ENCODE measurements at regions not wholly inside any gene's neighbourhood (a gene's known extent, or its start where the extent isn't known, plus 50 kb on each side); places are given as distances from the start of the nearest gene placed in this dataset.
A peak's percentile ranks its signal among the peaks of the same experiment; 100 is the strongest.

GRCh38 chr12:46934374-46935111 lies 108.7 kb upstream of the SLC38A4 start:
- DNase-seq (no peak), ATAC-seq (no peak)
- ChIA-PET POLR2A (no interaction called here), CTCF (interaction anchor here (0.7 to 2.2 kb wide), 3 partner anchors 87 to 809 kb away, joined by 3 to 5 read pairs (median 3); no protein-coding TSS in a partner anchor)
- no peaks in the 10 kb centered on the region for H3K9me3 Mint-ChIP-seq (ENCODE audit: low read depth)
- intact Hi-C loops (cut with DNase I, micrococcal nuclease) = loop anchor here (5.0 to 10.0 kb wide), 5 partner anchors 257 to 802 kb away; no protein-coding TSS in a partner anchor
- H3K4me1 Mint-ChIP-seq = no peaks in the 10 kb centered on the region
- H3K36me3 Mint-ChIP-seq (ENCODE audit: low read depth) = no peaks in the 10 kb centered on the region
- H3K4me3 Mint-ChIP-seq = no peak overlapping the region
- peaks cover 18% of the 10 kb centered on the region for H3K27me3 Mint-ChIP-seq
- no peak overlapping the region for H3K27ac Mint-ChIP-seq

- H3K36me3 Mint-ChIP-seq (ENCODE audit: low read depth) = no peaks in the 10 kb centered on the region
- peaks cover 18% of the 10 kb centered on the region for H3K27me3 Mint-ChIP-seq
- DNase-seq (no peak), ATAC-seq (no peak)
- H3K27ac Mint-ChIP-seq = no peak overlapping the region
- ChIA-PET CTCF (interaction anchor here (0.6 to 2.2 kb wide), 3 partner anchors 86 to 810 kb away, joined by 3 to 5 read pairs (median 4); no protein-coding TSS in a partner anchor), POLR2A (no interaction called here)
- H3K4me1 Mint-ChIP-seq = no peaks in the 10 kb centered on the region
- intact Hi-C loops (cut with DNase I, micrococcal nuclease) = loop anchor here (5.0 to 10.0 kb wide), 3 partner anchors 591 to 803 kb away; no protein-coding TSS in a partner anchor
- H3K4me3 Mint-ChIP-seq = no peak overlapping the region
- no peaks in the 10 kb centered on the region for H3K9me3 Mint-ChIP-seq (ENCODE audit: low read depth)
Measured at GRCh38 chr12:46935271-46935847, 109.6 kb upstream of the SLC38A4 start.

DNA sequence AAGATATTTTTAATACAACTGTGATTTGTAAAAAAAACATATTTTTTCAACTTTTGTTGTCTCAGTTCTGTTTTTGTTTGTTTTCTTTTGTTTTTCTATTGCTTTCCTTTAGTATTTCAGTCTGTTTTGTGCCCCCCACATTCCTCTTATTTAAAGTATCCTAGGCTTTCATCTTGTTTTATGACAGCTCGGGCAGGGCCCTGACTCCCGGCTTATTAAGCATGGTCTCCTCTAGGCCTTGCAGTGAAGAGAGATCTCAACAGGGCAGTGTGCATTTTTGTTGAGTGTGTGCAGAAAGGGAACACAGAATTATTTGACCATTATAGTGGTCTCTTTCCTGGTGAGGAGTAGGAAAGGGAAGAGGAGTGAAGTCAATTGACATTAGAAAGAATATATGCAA lies 110.2 kb upstream of the SLC38A4 start:
- ChIA-PET POLR2A (no interaction called here), CTCF (interaction anchor here (0.6 to 0.7 kb wide), 2 partner anchors 216 to 312 kb away, joined by 3 to 4 read pairs; no protein-coding TSS in a partner anchor)
- DNase-seq = no peak
- no peaks in the 10 kb centered on the region for H3K36me3 Mint-ChIP-seq (ENCODE audit: low read depth)
- H3K27ac Mint-ChIP-seq = no peak overlapping the region
- no peaks in the 10 kb centered on the region for H3K9me3 Mint-ChIP-seq (ENCODE audit: low read depth)
- no peak overlapping the region for H3K4me3 Mint-ChIP-seq
- H3K27me3 Mint-ChIP-seq = peaks cover 18% of the 10 kb centered on the region
- no peak for ATAC-seq
- intact Hi-C loops (cut with DNase I, micrococcal nuclease) = loop anchor here (5.0 to 10.0 kb wide), 3 partner anchors 591 to 804 kb away; no protein-coding TSS in a partner anchor
- H3K4me1 Mint-ChIP-seq = no peaks in the 10 kb centered on the region

DNA sequence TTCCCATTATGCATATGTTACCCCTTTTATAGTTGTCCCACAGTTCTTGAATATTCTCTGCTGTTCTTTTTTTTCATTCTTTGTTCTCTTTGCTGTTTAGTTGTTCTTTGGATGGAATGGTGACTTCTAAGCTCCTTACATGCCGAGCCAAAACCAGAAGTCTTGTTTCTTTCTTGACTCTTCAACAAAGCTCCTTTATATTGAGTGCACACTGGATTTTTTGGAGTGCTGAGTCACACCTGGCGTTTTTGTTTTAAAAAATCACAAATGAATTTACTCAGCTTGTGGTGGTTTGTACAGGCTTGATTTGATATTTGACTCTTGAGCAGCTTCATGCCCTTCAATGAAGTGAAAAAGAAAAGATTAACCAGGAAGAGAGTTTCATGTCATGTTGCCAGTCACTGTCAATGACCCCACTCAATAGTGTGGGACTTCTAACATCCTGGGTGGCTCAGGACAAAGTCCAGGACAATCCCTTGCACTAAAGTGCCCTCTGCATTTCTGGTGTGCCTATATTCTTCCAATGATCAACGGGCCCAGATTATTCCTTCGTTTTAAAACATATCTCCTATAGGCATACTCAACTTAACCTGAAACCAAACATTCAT lies 112.4 kb upstream of the SLC38A4 start:
- no peak for DNase-seq
- no peak overlapping the region for H3K4me3 Mint-ChIP-seq
- H3K27me3 Mint-ChIP-seq = peaks cover 16% of the 10 kb centered on the region
- no peaks in the 10 kb centered on the region for H3K4me1 Mint-ChIP-seq
- H3K9me3 Mint-ChIP-seq (ENCODE audit: low read depth) = no peaks in the 10 kb centered on the region
- no peak overlapping the region for H3K27ac Mint-ChIP-seq
- ChIA-PET POLR2A (no interaction called here), CTCF (no interaction called here)
- H3K36me3 Mint-ChIP-seq (ENCODE audit: low read depth) = no peaks in the 10 kb centered on the region
- no peak for ATAC-seq
- intact Hi-C loops (cut with DNase I, micrococcal nuclease) = loop anchor here (5.0 to 10.0 kb wide), 3 partner anchors 593 to 806 kb away; no protein-coding TSS in a partner anchor

- no peak overlapping the region for H3K27ac Mint-ChIP-seq
- H3K9me3 Mint-ChIP-seq (ENCODE audit: low read depth) = no peaks in the 10 kb centered on the region
- ChIA-PET CTCF (interaction anchor here (0.6 to 1.3 kb wide), 3 partner anchors 18 to 228 kb away, joined by 3 to 4 read pairs (median 3); no protein-coding TSS in a partner anchor), POLR2A (no interaction called here)
- no peaks in the 10 kb centered on the region for H3K36me3 Mint-ChIP-seq (ENCODE audit: low read depth)
- intact Hi-C loops (cut with DNase I, micrococcal nuclease) = no loop called here
- no peak for ATAC-seq
- H3K4me3 Mint-ChIP-seq = no peak overlapping the region
- DNase-seq = no peak
- peaks cover 8% of the 10 kb centered on the region for H3K27me3 Mint-ChIP-seq
- H3K4me1 Mint-ChIP-seq = no peaks in the 10 kb centered on the region
Measured at GRCh38 chr12:46941981-46942380, 116.2 kb upstream of the SLC38A4 start.

GRCh38 chr12:46942579-46942978 lies 116.8 kb upstream of the SLC38A4 start:
- intact Hi-C loops (cut with DNase I, micrococcal nuclease) = no loop called here
- ChIA-PET CTCF (interaction anchor here (0.6 to 1.3 kb wide), 3 partner anchors 19 to 228 kb away, joined by 3 to 4 read pairs (median 3); no protein-coding TSS in a partner anchor), POLR2A (no interaction called here)
- Mint-ChIP-seq H3K9me3 (ENCODE audit: low read depth) (no peaks in the 10 kb centered on the region), H3K36me3 (ENCODE audit: low read depth) (no peaks in the 10 kb centered on the region), H3K4me1 (no peaks in the 10 kb centered on the region), H3K27ac (no peak overlapping the region), H3K4me3 (no peak overlapping the region), H3K27me3 (peaks cover 7% of the 10 kb centered on the region)
- ATAC-seq (no peak), DNase-seq (no peak)

DNA sequence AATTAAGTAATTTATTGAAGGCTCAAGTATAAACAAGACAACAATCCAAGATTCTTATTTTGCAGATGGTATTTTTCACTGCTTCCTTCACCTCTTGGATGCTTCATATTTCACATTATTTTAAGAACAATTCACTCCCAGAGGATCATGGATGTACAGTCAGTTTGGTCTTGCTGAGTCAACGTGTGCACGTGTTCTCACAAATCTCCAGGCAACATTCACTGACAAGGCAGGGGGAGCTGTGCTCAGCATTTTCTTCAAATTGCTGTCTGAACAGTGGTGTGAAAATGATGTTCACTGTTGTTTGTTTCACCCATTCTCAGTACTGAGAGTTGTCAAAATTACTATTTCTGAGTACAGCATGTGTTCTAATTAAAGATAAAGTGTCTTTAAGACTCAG lies 118.3 kb upstream of the SLC38A4 start:
- Mint-ChIP-seq H3K4me1 (no peaks in the 10 kb centered on the region), H3K27me3 (peaks cover 2% of the 10 kb centered on the region), H3K4me3 (no peak overlapping the region), H3K9me3 (ENCODE audit: low read depth) (no peaks in the 10 kb centered on the region), H3K36me3 (ENCODE audit: low read depth) (no peaks in the 10 kb centered on the region), H3K27ac (no peak overlapping the region)
- ATAC-seq (no peak), DNase-seq (peak; percentile 11)
- ChIA-PET CTCF (interaction anchor here (0.6 kb wide), 1 partner anchor 69 kb away, joined by 3 read pairs; no protein-coding TSS in a partner anchor), POLR2A (no interaction called here)
- intact Hi-C loops (cut with DNase I, micrococcal nuclease) = no loop called here

DNA sequence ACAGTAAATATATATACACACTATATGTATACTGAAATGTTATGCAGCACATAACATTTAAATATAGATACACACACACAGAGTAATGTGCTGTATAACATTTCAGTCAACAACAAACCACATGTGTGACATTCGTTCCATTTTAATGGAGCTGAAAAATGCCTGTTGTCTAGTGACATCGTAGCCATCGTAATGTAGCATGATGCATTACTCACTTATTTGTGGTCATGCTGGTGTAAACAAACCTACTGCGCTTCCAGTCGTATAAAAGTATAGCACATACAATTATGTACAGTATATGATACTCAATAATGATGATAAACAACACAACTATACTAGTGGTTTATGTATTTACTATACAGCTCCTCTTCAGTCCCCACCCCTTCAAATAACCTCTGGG lies 119.0 kb upstream of the SLC38A4 start:
- Mint-ChIP-seq H3K27me3 (peaks cover 2% of the 10 kb centered on the region), H3K36me3 (ENCODE audit: low read depth) (no peaks in the 10 kb centered on the region), H3K9me3 (ENCODE audit: low read depth) (no peaks in the 10 kb centered on the region), H3K27ac (no peak overlapping the region), H3K4me1 (no peaks in the 10 kb centered on the region), H3K4me3 (no peak overlapping the region)
- ChIA-PET CTCF (no interaction called here), POLR2A (interaction anchor here (0.6 kb wide), 1 partner anchor 460 kb away, joined by 3 read pairs; no protein-coding TSS in a partner anchor)
- intact Hi-C loops (cut with DNase I, micrococcal nuclease) = no loop called here
- no peak for ATAC-seq
- no peak for DNase-seq

GRCh38 chr12:46945591-46945990 lies 119.8 kb upstream of the SLC38A4 start:
- Mint-ChIP-seq H3K4me3 (no peak overlapping the region), H3K27me3 (peaks cover 2% of the 10 kb centered on the region), H3K4me1 (no peaks in the 10 kb centered on the region), H3K27ac (no peak overlapping the region), H3K36me3 (ENCODE audit: low read depth) (no peaks in the 10 kb centered on the region), H3K9me3 (ENCODE audit: low read depth) (no peaks in the 10 kb centered on the region)
- ChIA-PET POLR2A (no interaction called here), CTCF (interaction anchor here (0.6 kb wide), 1 partner anchor 1460 kb away, joined by 3 read pairs; no protein-coding TSS in a partner anchor)
- no peak for ATAC-seq
- no peak for DNase-seq
- intact Hi-C loops (cut with DNase I, micrococcal nuclease) = no loop called here

- ATAC-seq (no peak), DNase-seq (no peak)
- Mint-ChIP-seq H3K36me3 (ENCODE audit: low read depth) (no peaks in the 10 kb centered on the region), H3K27ac (no peak overlapping the region), H3K4me3 (no peak overlapping the region), H3K9me3 (ENCODE audit: low read depth) (no peaks in the 10 kb centered on the region), H3K4me1 (no peaks in the 10 kb centered on the region), H3K27me3 (peaks cover 2% of the 10 kb centered on the region)
- intact Hi-C loops (cut with DNase I, micrococcal nuclease) = no loop called here
- ChIA-PET POLR2A (no interaction called here), CTCF (interaction anchor here (0.6 kb wide), 1 partner anchor 1461 kb away, joined by 3 read pairs; no protein-coding TSS in a partner anchor)
Measured at GRCh38 chr12:46946137-46946536, 120.3 kb upstream of the SLC38A4 start.

DNA sequence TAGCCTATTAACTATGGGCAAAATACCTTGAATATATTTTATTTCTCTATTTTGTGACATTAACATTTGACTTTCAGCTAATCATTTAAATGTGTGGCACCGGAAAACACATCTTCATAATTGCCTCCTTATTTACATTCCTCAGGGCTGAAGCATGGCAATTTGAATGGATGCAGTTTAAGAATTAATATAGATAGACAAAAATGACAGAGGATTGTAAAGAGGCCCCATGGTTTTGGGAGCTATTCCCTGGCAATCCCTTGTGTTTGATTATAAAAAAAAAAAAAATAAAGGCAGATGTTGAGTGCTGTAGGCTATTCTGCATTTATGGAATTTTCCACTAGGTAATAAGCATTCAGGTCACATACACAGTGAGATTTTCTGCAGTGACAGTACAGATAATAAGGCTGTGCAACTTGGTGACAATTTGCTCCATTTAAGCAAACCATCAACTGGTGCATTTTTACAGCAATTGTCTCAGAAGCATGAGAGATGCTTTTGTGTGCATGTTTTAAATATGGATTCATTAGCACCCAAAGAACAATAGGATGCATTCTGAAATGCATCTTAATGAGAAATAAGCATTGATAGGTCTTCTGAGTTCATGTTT lies 123.2 kb upstream of the SLC38A4 start:
- no peak for DNase-seq
- no peaks in the 10 kb centered on the region for H3K4me1 Mint-ChIP-seq
- ChIA-PET POLR2A (no interaction called here), CTCF (interaction anchor here (0.7 kb wide), 1 partner anchor 20 kb away, joined by 3 read pairs; no protein-coding TSS in a partner anchor)
- no peaks in the 10 kb centered on the region for H3K27me3 Mint-ChIP-seq
- no peak for ATAC-seq
- intact Hi-C loops (cut with DNase I, micrococcal nuclease) = no loop called here
- no peak overlapping the region for H3K27ac Mint-ChIP-seq
- no peaks in the 10 kb centered on the region for H3K36me3 Mint-ChIP-seq (ENCODE audit: low read depth)
- H3K4me3 Mint-ChIP-seq = no peak overlapping the region
- H3K9me3 Mint-ChIP-seq (ENCODE audit: low read depth) = no peaks in the 10 kb centered on the region
